ENCODE measurements at regions not wholly inside any gene's neighbourhood (a gene's known extent, or its start where the extent isn't known, plus 50 kb on each side); places are given as distances from the start of the nearest gene placed in this dataset.

- Histone ChIP-seq H3K36me3 (no peaks in the 10 kb centered on the region), H3K4me1 (no peaks in the 10 kb centered on the region), H3K27me3 (no peaks in the 10 kb centered on the region), H3K27ac (no peak overlapping the region), H3K4me3 (no peak overlapping the region), H3K9me3 (no peaks in the 10 kb centered on the region)
- no peak for DNase-seq (ENCODE audit: low spot score in 2 of 2)
- TF ChIP-seq POLR2A (IDR thresholded peaks at IDR 0.05) = no peak
- no peak for TF ChIP-seq EP300 (IDR thresholded peaks at IDR 0.05)
- no peak for TF ChIP-seq CTCF (IDR thresholded peaks at IDR 0.05)
- 72 to 76% methylated on average over 2 of the region's 2 CpGs for WGBS, 2 donors
Measured at GRCh38 chr15:69517052-69517451, 64.4 kb downstream of the RPLP1 start.

DNA sequence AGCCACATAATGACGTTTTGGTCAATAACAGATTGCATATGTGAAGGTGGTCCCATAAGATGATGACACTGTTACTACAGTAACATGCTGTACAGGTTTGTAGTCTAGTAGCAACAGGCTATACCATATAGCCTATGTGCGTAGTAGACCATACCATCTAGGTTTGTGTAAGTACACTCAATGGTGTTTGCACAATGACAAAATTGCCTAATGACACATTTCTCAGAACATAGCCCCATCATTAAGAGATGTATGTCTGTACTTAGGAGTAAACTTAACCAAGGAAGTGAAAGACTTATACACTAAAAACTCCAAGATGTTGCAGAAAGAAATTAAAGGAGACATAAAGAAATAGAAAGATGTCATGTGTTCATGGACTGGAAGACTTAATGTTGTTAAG lies 66.2 kb downstream of the RPLP1 start:
- no peaks in the 10 kb centered on the region for H3K27me3 ChIP-seq
- no peak overlapping the region for H3K4me3 ChIP-seq
- WGBS, 2 donors = 87 to 88% methylated on average over 2 of the region's 2 CpGs
- H3K4me1 ChIP-seq = peaks cover 0 to 7% (median 3%) of the 10 kb centered on the region in 4 donors
- no peak overlapping the region for H3K27ac ChIP-seq
- no peak for DNase-seq (ENCODE audit: low spot score in 2 of 2)
- no peak for TF ChIP-seq EP300 (IDR thresholded peaks at IDR 0.05)
- TF ChIP-seq POLR2A (IDR thresholded peaks at IDR 0.05) = no peak
- TF ChIP-seq CTCF (IDR thresholded peaks at IDR 0.05) = no peak
- no peaks in the 10 kb centered on the region for H3K36me3 ChIP-seq
- no peaks in the 10 kb centered on the region for H3K9me3 ChIP-seq

- Histone ChIP-seq H3K36me3 (no peaks in the 10 kb centered on the region), H3K4me3 (no peak overlapping the region), H3K4me1 (peaks cover 0 to 20% (median 12%) of the 10 kb centered on the region in 4 donors), H3K27me3 (no peaks in the 10 kb centered on the region), H3K27ac (no peak overlapping the region), H3K9me3 (no peaks in the 10 kb centered on the region)
- no peak for DNase-seq (ENCODE audit: low spot score in 2 of 2)
- 59 to 62% methylated on average over 1 of the region's 1 CpG for whole genome bisulfite sequencing, 2 donors
- no peak for TF ChIP-seq CTCF (IDR thresholded peaks at IDR 0.05)
- TF ChIP-seq POLR2A (IDR thresholded peaks at IDR 0.05) = no peak
- TF ChIP-seq EP300 (IDR thresholded peaks at IDR 0.05) = no peak
Measured at GRCh38 chr15:69520067-69520466, 67.4 kb downstream of the RPLP1 start.

GRCh38 chr15:69522361-69522760 lies 69.7 kb downstream of the RPLP1 start:
- DNase-seq (ENCODE audit: low spot score in 2 of 2) = no peak
- no peaks in the 10 kb centered on the region for H3K27me3 ChIP-seq
- H3K36me3 ChIP-seq = no peaks in the 10 kb centered on the region
- H3K4me1 ChIP-seq = peaks cover 0 to 33% (median 16%) of the 10 kb centered on the region in 4 donors
- H3K27ac ChIP-seq = no peak overlapping the region
- TF ChIP-seq CTCF (IDR thresholded peaks at IDR 0.05) = no peak
- H3K4me3 ChIP-seq = no peak overlapping the region
- 90 to 93% methylated on average over 2 of the region's 2 CpGs for WGBS, 2 donors
- no peaks in the 10 kb centered on the region for H3K9me3 ChIP-seq

DNA sequence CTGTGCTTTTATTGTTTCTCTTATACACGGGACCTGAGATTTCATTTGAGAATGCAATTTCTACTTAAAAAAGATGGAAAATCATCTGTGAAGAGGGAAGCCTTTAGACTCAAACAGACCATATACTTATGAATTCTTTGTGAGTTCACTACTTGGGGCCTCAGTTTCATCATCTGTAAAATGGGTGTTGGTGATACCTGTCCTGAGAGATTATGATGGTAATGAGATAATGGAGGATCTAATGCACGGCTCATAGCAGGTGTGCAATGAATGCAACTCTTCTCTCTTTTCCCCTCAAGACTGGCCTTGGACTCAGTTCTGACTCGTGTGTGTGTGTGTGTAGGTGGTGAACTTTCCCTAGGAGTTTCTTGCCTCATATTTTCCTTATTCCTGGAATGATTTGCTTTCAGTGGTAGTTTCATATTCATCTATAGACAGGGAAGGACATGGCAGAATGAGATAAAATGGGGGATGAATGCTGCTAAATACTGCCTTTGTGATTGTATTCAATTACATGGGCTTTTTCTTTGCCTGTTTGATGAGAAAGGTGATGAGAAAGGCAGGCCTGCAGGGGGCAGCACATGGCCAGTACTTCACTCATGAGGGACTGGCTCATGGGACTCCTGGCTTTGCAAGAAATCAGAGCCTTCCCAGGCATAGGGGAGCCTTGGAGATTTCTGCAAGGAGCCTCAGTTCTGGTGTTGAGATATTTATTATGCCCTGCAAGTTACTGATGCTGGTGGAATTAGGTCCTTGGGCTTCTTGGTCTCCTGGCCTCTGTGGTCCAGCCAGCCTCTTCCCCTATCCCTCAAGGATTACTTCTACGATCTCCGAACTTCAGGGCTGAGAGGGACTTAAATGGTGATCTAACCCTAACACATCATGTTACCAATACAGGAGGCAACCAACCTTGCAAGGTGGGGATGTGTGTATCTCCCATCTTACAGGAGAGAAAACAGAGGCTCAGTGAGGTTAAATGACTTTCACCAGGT lies 70.7 kb downstream of the RPLP1 start:
- Histone ChIP-seq H3K4me3 (no peak overlapping the region), H3K27ac (peak overlapping the region in 3 of 4 donors; percentile 8 to 82 (median 79)), H3K4me1 (peaks cover 0 to 33% (median 16%) of the 10 kb centered on the region in 4 donors), H3K9me3 (no peaks in the 10 kb centered on the region), H3K27me3 (no peaks in the 10 kb centered on the region), H3K36me3 (no peaks in the 10 kb centered on the region)
- DNase-seq (ENCODE audit: low spot score in 2 of 2) = peak; percentile 81 to 83
- 60 to 65% methylated on average over 5 of the region's 5 CpGs for WGBS, 2 donors
- TF ChIP-seq POLR2A (IDR thresholded peaks at IDR 0.05) (no peak), CTCF (IDR thresholded peaks at IDR 0.05) (peak; percentile 60 to 85 (median 76)), EP300 (IDR thresholded peaks at IDR 0.05) (peak in 1 of 2 donors; percentile 50)

Data from tibial nerve (tissue), 4 donors.